ENCODE measurements at regions not wholly inside any gene's neighbourhood (a gene's known extent, or its start where the extent isn't known, plus 50 kb on each side); places are given as distances from the start of the nearest gene placed in this dataset.

DNA sequence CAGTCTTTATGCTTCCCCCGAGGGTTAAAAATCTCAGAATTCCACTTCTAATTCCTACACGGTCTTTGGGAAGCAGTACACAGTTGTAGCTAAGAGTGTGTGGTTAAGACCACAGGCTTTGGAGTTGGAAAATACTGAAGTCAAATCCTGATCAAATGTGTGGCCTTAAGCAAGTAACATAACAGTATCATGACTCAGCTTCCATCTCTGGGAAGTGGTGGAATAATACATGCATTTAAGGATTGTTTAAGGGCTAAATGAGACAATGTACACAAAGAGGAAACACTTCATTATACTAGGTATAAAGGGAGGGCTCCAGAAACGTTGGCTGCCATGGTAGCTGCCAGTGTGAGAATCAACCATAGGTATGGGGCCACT, 71.5 kb downstream of the FAT3 start:
- TF ChIP-seq, protein P1, sequence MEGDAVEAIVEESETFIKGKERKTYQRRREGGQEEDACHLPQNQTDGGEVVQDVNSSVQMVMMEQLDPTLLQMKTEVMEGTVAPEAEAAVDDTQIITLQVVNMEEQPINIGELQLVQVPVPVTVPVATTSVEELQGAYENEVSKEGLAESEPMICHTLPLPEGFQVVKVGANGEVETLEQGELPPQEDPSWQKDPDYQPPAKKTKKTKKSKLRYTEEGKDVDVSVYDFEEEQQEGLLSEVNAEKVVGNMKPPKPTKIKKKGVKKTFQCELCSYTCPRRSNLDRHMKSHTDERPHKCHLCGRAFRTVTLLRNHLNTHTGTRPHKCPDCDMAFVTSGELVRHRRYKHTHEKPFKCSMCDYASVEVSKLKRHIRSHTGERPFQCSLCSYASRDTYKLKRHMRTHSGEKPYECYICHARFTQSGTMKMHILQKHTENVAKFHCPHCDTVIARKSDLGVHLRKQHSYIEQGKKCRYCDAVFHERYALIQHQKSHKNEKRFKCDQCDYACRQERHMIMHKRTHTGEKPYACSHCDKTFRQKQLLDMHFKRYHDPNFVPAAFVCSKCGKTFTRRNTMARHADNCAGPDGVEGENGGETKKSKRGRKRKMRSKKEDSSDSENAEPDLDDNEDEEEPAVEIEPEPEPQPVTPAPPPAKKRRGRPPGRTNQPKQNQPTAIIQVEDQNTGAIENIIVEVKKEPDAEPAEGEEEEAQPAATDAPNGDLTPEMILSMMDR (IDR thresholded peaks at IDR 0.05), result no peak
- no peak for TF ChIP-seq POLR2A (IDR thresholded peaks at IDR 0.05)

All from heart left ventricle (tissue), 13 donors.